Thoracic aorta (tissue), 2 donors: ENCODE measurements at regions not wholly inside any gene's neighbourhood (a gene's known extent, or its start where the extent isn't known, plus 50 kb on each side); places are given as distances from the start of the nearest gene placed in this dataset.

ENCODE experiments used
- ATAC-seq: fragments of 150-250 bp; one replicate; pipeline ENCODE4 v1.8.0; 2017; ENCODE audit warnings: low read depth; ENCODE audit not compliant: insufficient number of reproducible peaks, low FRiP score
- DNase-seq: peaks from one replicate; pipeline ENCODE4 v3.0.0-alpha.2; 2020; ENCODE audit warnings: low spot score
- H3K27ac ChIP-seq, 2 donors: fragments of 200-600 bp; sonication (generic); 1 replicate in 1 of 2; 2 replicates in 1 of 2; pipeline ENCODE4 v1.5.1; 2016; ENCODE audit warnings: mild to moderate bottlenecking in 2 of 2, moderate library complexity in 2 of 2
- H3K27me3 ChIP-seq: fragments of 200-600 bp; sonication (generic); replicated peaks from 2 replicates; pipeline ENCODE4 v1.6.0; 2016; ENCODE audit warnings: mild to moderate bottlenecking; ENCODE audit not compliant: insufficient read depth
- H3K36me3 ChIP-seq: fragments of 200-600 bp; sonication (generic); one replicate; pipeline ENCODE4 v1.5.1; 2016
- H3K4me1 ChIP-seq, 2 donors: fragments of 200-600 bp; sonication (generic); 1 replicate in 1 of 2; 2 replicates in 1 of 2; pipeline versions ENCODE4 v1.5.1 to v1.6.0; 2016; ENCODE audit warnings: low read depth in 2 of 2, mild to moderate bottlenecking in 1 of 2; ENCODE audit not compliant: control insufficient read depth in 1 of 2
- H3K4me3 ChIP-seq: fragments of 200-600 bp; sonication (generic); 2 replicates; pipeline ENCODE4 v1.5.1; 2016; ENCODE audit warnings: mild to moderate bottlenecking
- H3K9me3 ChIP-seq: fragments of 200-600 bp; sonication (generic); 2 replicates; pipeline ENCODE4 v1.5.1; 2016
- CTCF ChIP-seq: fragments of 200-600 bp; sonication (generic); IDR thresholded peaks from one replicate; pipeline ENCODE4 v1.5.1; 2019; ENCODE audit warnings: antibody characterized with exemption

DNA sequence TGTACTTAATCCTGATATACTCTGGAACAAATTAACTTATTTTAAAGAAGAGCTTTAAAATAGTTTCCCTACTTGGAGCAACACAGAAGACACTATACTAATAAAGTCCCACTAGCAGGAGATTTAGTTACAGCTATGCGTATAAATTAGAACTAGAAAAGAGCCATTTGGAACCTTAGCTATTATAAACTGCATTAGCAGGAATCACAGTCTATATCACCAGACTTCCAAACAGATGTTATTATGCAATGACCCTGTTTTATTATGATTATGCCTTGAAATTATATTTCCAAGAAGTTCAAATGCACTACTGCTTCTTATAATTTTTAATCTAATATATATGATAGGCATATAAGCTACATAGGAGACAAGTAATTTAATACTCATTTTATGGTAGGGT lies 95.5 kb upstream of the WDR44 start:
- H3K36me3 ChIP-seq: no peaks in the 10 kb centered on the region
- ATAC-seq: no peak
- H3K9me3 ChIP-seq: no peaks in the 10 kb centered on the region
- no peak overlapping the region for H3K27ac ChIP-seq
- H3K27me3 ChIP-seq: no peaks in the 10 kb centered on the region
- no peak overlapping the region for H3K4me3 ChIP-seq
- TF ChIP-seq CTCF: no peak
- DNase-seq: no peak
- no peaks in the 10 kb centered on the region for H3K4me1 ChIP-seq

GRCh38 chrX:118251271-118251670 lies 94.6 kb upstream of the WDR44 start:
- no peak for TF ChIP-seq CTCF
- DNase-seq (no peak), ATAC-seq (no peak)
- Histone ChIP-seq H3K27me3 (no peaks in the 10 kb centered on the region), H3K4me3 (no peak overlapping the region), H3K27ac (no peak overlapping the region), H3K9me3 (no peaks in the 10 kb centered on the region), H3K4me1 (no peaks in the 10 kb centered on the region), H3K36me3 (no peaks in the 10 kb centered on the region)

DNA sequence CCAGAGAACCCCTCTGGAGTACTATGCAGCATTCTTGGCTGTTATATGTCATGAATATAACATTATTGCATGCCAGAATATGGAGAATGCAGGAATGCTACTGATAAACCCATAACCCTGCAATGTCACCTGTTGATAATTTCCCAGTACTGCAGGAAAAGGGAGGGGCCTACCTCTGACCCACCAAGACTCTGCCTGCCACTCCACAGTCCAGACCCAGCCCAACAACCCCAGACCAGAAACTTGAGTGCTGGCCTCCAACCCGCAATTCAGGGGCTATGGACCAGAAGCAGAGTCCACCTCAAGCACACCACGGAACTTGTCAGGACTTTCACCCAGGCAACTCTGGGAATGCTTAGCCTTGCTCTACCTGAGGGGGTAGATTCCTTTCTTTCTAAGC lies 92.9 kb upstream of the WDR44 start:
- Histone ChIP-seq H3K36me3 (no peaks in the 10 kb centered on the region), H3K4me3 (no peak overlapping the region), H3K27ac (no peak overlapping the region), H3K4me1 (no peaks in the 10 kb centered on the region), H3K9me3 (no peaks in the 10 kb centered on the region), H3K27me3 (no peaks in the 10 kb centered on the region)
- ATAC-seq (no peak), DNase-seq (no peak)
- no peak for TF ChIP-seq CTCF

GRCh38 chrX:118254611-118255010 lies 91.3 kb upstream of the WDR44 start:
- DNase-seq: no peak
- H3K36me3 ChIP-seq: no peaks in the 10 kb centered on the region
- H3K9me3 ChIP-seq: no peaks in the 10 kb centered on the region
- no peaks in the 10 kb centered on the region for H3K4me1 ChIP-seq
- peak; percentile 57 for TF ChIP-seq CTCF
- H3K27me3 ChIP-seq: no peaks in the 10 kb centered on the region
- H3K4me3 ChIP-seq: no peak overlapping the region
- ATAC-seq: no peak
- no peak overlapping the region for H3K27ac ChIP-seq

GRCh38 chrX:118255921-118256320 lies 90.0 kb upstream of the WDR44 start:
- Histone ChIP-seq H3K27me3 (no peaks in the 10 kb centered on the region), H3K4me3 (no peak overlapping the region), H3K27ac (no peak overlapping the region), H3K9me3 (no peaks in the 10 kb centered on the region), H3K36me3 (no peaks in the 10 kb centered on the region), H3K4me1 (no peaks in the 10 kb centered on the region)
- no peak for TF ChIP-seq CTCF
- DNase-seq: no peak
- no peak for ATAC-seq
